C1 segment of cervical spinal cord (tissue), 14 donors: ENCODE measurements at regions not wholly inside any gene's neighbourhood (a gene's known extent, or its start where the extent isn't known, plus 50 kb on each side); places are given as distances from the start of the nearest gene placed in this dataset.
A peak's percentile ranks its signal among the peaks of the same experiment; 100 is the strongest.

Source experiments
- DNase-seq, 14 donors: peaks; one replicate each; lab custom pipeline; 2025; lab: John Stamatoyannopoulos, UW

GRCh38 chr7:67550801-67551436 lies 554.3 kb downstream of the TYW1 start:
- no peak for DNase-seq

GRCh38 chr7:67552738-67553137 lies 556.1 kb downstream of the TYW1 start:
- no peak for DNase-seq

- no peak for DNase-seq
These were observed 556.7 kb downstream of the TYW1 start for GRCh38 chr7:67553378-67553777.

- no peak for DNase-seq
These were observed 558.4 kb downstream of the TYW1 start for GRCh38 chr7:67554986-67555385.

GRCh38 chr7:67564959-67565358 lies 568.3 kb downstream of the TYW1 start:
- no peak for DNase-seq

GRCh38 chr7:67566101-67566500 lies 569.5 kb downstream of the TYW1 start:
- DNase-seq = peak in 2 of 14 donors; percentile 2 to 72

GRCh38 chr7:67571026-67571545 lies 574.5 kb downstream of the TYW1 start:
- DNase-seq = no peak

- no peak for DNase-seq
These were observed 577.0 kb downstream of the TYW1 start for GRCh38 chr7:67573639-67574038.

GRCh38 chr7:67588631-67589030 lies 592.0 kb downstream of the TYW1 start:
- DNase-seq = peak in 1 of 14 donors; percentile 36

- no peak for DNase-seq
These were observed 592.5 kb downstream of the TYW1 start for GRCh38 chr7:67589183-67589582.

GRCh38 chr7:67590649-67591048 lies 594.0 kb downstream of the TYW1 start:
- no peak for DNase-seq

- DNase-seq = no peak
These were observed 597.2 kb downstream of the TYW1 start for GRCh38 chr7:67593794-67594193.

GRCh38 chr7:67595431-67596180 lies 599.0 kb downstream of the TYW1 start:
- DNase-seq = peak in 2 of 14 donors; percentile 23 to 78

- DNase-seq = no peak
These were observed 600.5 kb downstream of the TYW1 start for GRCh38 chr7:67597161-67597560.

GRCh38 chr7:67598469-67598868 lies 601.8 kb downstream of the TYW1 start:
- DNase-seq = no peak

GRCh38 chr7:67599331-67600062 lies 602.9 kb downstream of the TYW1 start:
- DNase-seq = no peak

- no peak for DNase-seq
These were observed 605.7 kb downstream of the TYW1 start for GRCh38 chr7:67602246-67602887.

GRCh38 chr7:67604461-67605386 lies 608.1 kb downstream of the TYW1 start:
- no peak for DNase-seq

GRCh38 chr7:67608806-67609205 lies 612.2 kb downstream of the TYW1 start:
- DNase-seq = no peak

- no peak for DNase-seq
These were observed 614.3 kb downstream of the TYW1 start for GRCh38 chr7:67610897-67611296.

- no peak for DNase-seq
These were observed 618.2 kb downstream of the TYW1 start for GRCh38 chr7:67614843-67615242.
